ENCODE measurements at regions not wholly inside any gene's neighbourhood (a gene's known extent, or its start where the extent isn't known, plus 50 kb on each side); places are given as distances from the start of the nearest gene placed in this dataset.

- no peak for TF ChIP-seq CTCF (conservative IDR thresholded peaks at IDR 0.05)
- H3K27ac ChIP-seq = no peak overlapping the region
These were observed 902.3 kb downstream of the PCDH19 start for GRCh38 chrX:99507768-99508167.

- no peak overlapping the region for H3K27ac ChIP-seq
- no peak for TF ChIP-seq CTCF (conservative IDR thresholded peaks at IDR 0.05)
These were observed 914.6 kb downstream of the PCDH19 start for GRCh38 chrX:99495453-99495852.

GRCh38 chrX:99494668-99495067 is 915.4 kb downstream of the PCDH19 start:
- H3K27ac ChIP-seq = no peak overlapping the region
- no peak for TF ChIP-seq CTCF (conservative IDR thresholded peaks at IDR 0.05)

GRCh38 chrX:99480728-99481127 is 929.3 kb downstream of the PCDH19 start:
- H3K27ac ChIP-seq = no peak overlapping the region
- TF ChIP-seq CTCF (conservative IDR thresholded peaks at IDR 0.05) = no peak

GRCh38 chrX:99469439-99469838 is 940.6 kb downstream of the PCDH19 start:
- H3K27ac ChIP-seq = no peak overlapping the region
- no peak for TF ChIP-seq CTCF (conservative IDR thresholded peaks at IDR 0.05)

GRCh38 chrX:99468993-99469392 is 941.1 kb downstream of the PCDH19 start:
- TF ChIP-seq CTCF (conservative IDR thresholded peaks at IDR 0.05) = no peak
- no peak overlapping the region for H3K27ac ChIP-seq

GRCh38 chrX:99461223-99461622 is 948.9 kb downstream of the PCDH19 start:
- TF ChIP-seq CTCF (conservative IDR thresholded peaks at IDR 0.05) = no peak

GRCh38 chrX:99445336-99445735 is 964.7 kb downstream of the PCDH19 start:
- no peak for TF ChIP-seq CTCF (conservative IDR thresholded peaks at IDR 0.05)
- H3K27ac ChIP-seq = no peak overlapping the region

More at GRCh38 chrX:99461223-99461622, 948.9 kb downstream of the PCDH19 start:
- no peak overlapping the region for H3K27ac ChIP-seq
